Lower leg skin (tissue), 3 donors: ENCODE measurements at regions not wholly inside any gene's neighbourhood (a gene's known extent, or its start where the extent isn't known, plus 50 kb on each side); places are given as distances from the start of the nearest gene placed in this dataset.

Experiments used
- CTCF ChIP-seq, 3 donors: fragments of 450-650 bp; IDR thresholded peaks; one replicate each; pipeline ENCODE4 v1.5.1; 2016; ENCODE audit warnings: antibody characterized with exemption in 3 of 3, mild to moderate bottlenecking in 3 of 3, moderate library complexity in 2 of 3
- POLR2A ChIP-seq, 2 donors: fragments of 450-650 bp; IDR thresholded peaks; one replicate each; pipeline ENCODE4 v1.6.1; 2016 to 2017; ENCODE audit warnings: antibody characterized with exemption in 2 of 2, mild to moderate bottlenecking in 1 of 2, moderate library complexity in 1 of 2

GRCh38 chr4:44845993-44846392 is 119.6 kb upstream of the GNPDA2 start:
- TF ChIP-seq POLR2A (IDR thresholded peaks at IDR 0.05) (no peak), CTCF (IDR thresholded peaks at IDR 0.05) (no peak)
